ENCODE measurements at regions not wholly inside any gene's neighbourhood (a gene's known extent, or its start where the extent isn't known, plus 50 kb on each side); places are given as distances from the start of the nearest gene placed in this dataset.

GRCh38 chr3:96086018-96086417, 728.4 kb upstream of the EPHA6 start:
- no peak for TF ChIP-seq CTCF (IDR thresholded peaks at IDR 0.05; ENCODE audit: low read depth, low read length)
- Histone ChIP-seq H3K27me3 (ENCODE audit: insufficient read depth, low read depth, severe bottlenecking) (peaks cover 13% of the 10 kb centered on the region), H3K9me3 (ENCODE audit: severe bottlenecking) (no peaks in the 10 kb centered on the region), H3K27ac (no peak overlapping the region), H3K36me3 (no peaks in the 10 kb centered on the region), H3K4me3 (ENCODE audit: low read depth, low read length) (no peak overlapping the region)
- DNase-seq, result no peak

GRCh38 chr3:96101006-96101560, 713.3 kb upstream of the EPHA6 start:
- DNase-seq, result no peak
- H3K36me3 ChIP-seq, result no peaks in the 10 kb centered on the region
- H3K27me3 ChIP-seq (ENCODE audit: insufficient read depth, low read depth, severe bottlenecking), result peaks cover 6% of the 10 kb centered on the region
- TF ChIP-seq CTCF (IDR thresholded peaks at IDR 0.05; ENCODE audit: low read depth, low read length), result no peak
- no peaks in the 10 kb centered on the region for H3K9me3 ChIP-seq (ENCODE audit: severe bottlenecking)
- no peak overlapping the region for H3K4me3 ChIP-seq (ENCODE audit: low read depth, low read length)
- H3K27ac ChIP-seq, result no peak overlapping the region

GRCh38 chr3:96106701-96107100, 707.7 kb upstream of the EPHA6 start:
- no peak for DNase-seq
- TF ChIP-seq CTCF (IDR thresholded peaks at IDR 0.05; ENCODE audit: low read depth, low read length), result no peak
- H3K9me3 ChIP-seq (ENCODE audit: severe bottlenecking), result no peaks in the 10 kb centered on the region
- H3K36me3 ChIP-seq, result no peaks in the 10 kb centered on the region
- no peak overlapping the region for H3K4me3 ChIP-seq (ENCODE audit: low read depth, low read length)
- H3K27me3 ChIP-seq (ENCODE audit: insufficient read depth, low read depth, severe bottlenecking), result peaks cover 20% of the 10 kb centered on the region
- no peak overlapping the region for H3K27ac ChIP-seq
